COLO829 (cell line): ENCODE measurements at regions not wholly inside any gene's neighbourhood (a gene's known extent, or its start where the extent isn't known, plus 50 kb on each side); places are given as distances from the start of the nearest gene placed in this dataset.
"Not testable (repeated sequence)": the region's sequence is repeated elsewhere in the genome, so short reads cannot be mapped to it uniquely, and the experiment has no call there.

ENCODE experiments used
- DNase-seq: peaks from one replicate; pipeline ENCODE4 v3.0.0; 2012; ENCODE audit warnings: low spot score

GRCh38 chr18:42328931-42329330, 373.9 kb downstream of the PIK3C3 start:
- no peak for DNase-seq

DNA sequence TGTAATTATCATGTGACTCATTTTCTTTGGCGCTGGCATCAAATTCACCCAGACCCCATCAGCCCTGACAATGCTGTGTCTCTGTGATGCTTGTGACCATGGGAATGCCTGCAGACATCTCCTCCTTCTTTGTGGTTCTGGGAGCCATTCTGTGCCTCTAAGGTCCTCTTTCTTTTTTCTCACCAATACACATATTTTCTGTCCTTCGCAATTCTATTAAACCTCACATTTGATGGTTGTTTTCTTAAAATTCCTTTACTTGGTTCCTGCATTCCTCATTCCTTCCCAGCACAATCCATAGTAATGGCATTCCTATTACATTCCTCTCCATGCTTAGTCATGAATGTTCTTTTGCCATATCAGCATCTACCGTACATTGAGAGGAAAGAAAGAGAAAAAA, 375.3 kb downstream of the PIK3C3 start:
- peak; percentile 70 for DNase-seq

- no peak for DNase-seq
Observed at GRCh38 chr18:42333558-42333957, 378.5 kb downstream of the PIK3C3 start.

DNA sequence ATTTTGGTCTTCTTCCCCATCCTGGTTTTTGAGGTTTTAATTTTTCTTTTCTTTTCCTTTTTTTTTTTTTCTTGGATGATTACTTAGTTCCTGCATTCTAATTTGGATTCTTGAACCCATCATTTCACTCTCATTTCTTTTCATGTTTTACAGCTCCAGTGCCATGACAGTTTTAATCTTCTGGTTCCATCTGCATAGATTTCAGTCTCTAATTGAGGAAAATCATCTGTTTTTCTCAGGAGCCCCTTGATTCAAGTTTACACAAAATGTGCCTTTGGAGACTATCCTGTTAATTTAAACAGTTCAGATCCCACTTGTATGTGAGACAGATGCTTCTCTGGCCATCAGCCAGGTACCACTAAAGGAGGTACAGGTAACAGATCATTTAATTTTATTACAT, 379.9 kb downstream of the PIK3C3 start:
- no peak for DNase-seq

DNA sequence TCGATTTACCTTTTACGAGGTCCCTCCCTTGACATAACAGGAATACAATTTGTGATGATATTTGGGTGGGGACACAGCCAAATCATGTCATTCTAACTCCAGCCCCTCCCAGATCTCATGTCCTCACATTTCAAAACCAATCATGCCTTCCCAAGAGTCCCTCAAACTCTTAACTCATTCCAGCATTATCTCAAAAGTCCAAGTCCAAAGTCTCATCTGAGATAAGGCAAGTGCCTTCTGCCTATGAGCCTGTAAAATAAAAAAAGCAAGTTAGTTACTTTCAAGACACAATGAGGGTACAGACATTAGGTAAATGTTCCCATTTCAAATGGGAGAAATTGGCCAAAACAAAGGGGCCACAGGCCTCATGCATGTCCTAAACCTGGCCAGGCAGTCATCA, 381.1 kb downstream of the PIK3C3 start:
- DNase-seq, result no peak

- not testable (repeated sequence) for DNase-seq
Observed at GRCh38 chr18:42337337-42337736, 382.3 kb downstream of the PIK3C3 start.

- DNase-seq, result no peak
Observed at GRCh38 chr18:42338683-42339082, 383.6 kb downstream of the PIK3C3 start.

- peak; percentile 61 for DNase-seq
Observed at GRCh38 chr18:42339372-42339771, 384.3 kb downstream of the PIK3C3 start.

DNA sequence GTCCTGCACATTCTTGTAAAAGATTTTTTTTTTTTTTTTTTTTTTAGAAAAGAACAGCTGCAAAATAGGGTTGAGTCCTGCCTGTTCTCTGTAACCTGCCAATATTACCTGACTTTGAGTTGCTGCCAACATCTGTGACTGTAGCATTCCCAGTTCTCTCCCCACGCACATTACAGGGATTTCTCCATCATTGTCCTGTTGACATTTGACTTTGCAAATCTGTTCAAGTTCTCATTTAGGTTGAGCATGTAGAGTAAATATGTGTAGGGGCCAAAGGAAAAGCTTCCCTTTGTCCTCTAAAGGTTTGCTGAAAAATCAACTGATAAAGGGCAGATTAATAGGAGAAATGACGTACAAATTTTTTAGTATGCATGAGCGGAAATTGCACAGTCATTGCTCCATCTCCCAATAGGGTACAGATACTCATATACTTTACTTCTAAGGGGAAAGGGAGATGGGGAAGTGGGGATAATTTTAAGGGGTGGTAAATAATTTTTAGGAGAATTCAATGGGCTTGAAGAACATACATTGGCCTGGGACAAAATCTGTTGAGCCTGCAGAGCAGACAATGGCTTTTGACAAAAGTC, 385.5 kb downstream of the PIK3C3 start:
- DNase-seq, result no peak

- no peak for DNase-seq
Observed at GRCh38 chr18:42341423-42341822, 386.4 kb downstream of the PIK3C3 start.

GRCh38 chr18:42348722-42349121, 393.7 kb downstream of the PIK3C3 start:
- no peak for DNase-seq

DNA sequence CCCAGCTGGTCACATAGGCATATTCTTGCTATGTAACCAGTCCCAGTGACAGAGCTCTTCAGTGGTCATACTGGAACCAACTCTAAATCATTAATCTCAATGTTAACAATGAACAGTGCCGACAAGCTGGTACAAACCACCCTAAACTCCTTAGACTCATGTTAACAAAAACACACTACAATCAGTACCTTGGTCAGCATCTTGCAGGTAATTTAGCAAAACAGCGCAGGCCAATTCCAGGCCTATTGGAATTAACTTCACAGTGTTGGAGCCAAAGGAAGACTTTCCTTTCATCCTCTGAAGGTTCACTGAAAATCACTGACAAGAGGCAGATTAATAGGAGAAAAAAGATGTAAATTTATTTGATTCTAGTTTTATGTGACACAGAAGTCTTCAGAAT, 396.4 kb downstream of the PIK3C3 start:
- no peak for DNase-seq

DNA sequence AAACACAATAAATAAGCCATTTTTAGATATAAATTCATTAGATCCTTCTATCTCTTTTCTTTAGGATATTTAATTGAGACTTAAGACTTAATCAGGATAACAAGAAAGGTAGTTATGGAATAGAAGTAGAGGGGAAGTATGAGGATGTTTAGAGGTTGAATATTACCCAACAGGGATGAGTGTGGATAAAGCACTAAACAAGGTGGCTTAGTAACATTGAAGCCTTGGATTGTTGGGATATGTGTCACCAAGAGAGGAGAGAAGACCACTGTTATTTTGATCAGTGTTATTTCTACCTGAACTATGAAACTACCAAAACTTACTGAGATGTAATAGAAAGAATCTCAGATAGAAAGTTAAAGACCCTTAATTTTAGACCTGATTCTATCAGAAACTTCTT, 405.7 kb downstream of the PIK3C3 start:
- DNase-seq, result no peak

DNA sequence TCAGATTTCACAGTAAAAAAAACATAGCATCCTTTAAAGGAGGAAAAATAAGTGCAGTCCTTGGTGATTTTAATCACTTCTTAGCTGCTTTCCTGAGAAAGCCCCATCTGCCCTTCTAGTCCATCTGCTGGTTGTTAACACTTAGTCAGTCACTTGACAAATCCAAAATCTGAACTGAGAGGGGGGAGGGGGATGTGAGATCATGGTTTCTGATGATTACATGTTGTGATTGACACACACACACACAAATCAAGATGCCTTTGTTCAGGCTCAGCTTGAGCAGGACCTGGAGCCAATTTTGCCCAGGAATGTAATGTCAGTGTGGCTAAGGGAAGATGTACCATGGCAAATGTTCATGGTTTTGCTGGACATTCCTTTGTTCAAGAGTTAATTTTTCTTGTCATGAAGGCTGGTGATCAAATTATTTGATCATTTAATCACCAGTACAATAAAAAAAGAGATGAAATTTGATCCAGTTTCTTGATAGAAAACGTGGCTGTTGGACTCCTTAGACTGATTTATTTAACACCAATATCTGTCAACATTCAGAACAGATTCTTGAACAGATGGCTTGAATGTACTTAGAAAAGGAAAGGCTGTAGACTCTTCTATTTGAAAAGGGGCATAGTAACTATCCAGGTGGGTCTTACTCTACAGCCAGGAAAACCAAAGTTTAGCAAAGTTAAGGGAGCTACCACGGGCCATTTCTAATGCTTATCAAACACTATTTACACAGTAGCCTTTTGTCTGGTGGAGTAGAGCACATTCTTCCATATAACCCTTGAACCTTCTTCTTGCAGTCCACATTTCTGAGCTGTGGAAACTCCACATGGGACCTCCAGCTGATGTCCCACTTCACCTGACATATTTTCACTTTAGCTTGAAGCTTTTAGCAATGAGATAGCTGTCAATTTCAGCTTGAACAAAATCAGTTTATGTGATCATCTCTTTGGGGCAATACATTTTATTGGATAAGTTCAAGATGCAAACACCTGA, 408.7 kb downstream of the PIK3C3 start:
- no peak for DNase-seq

GRCh38 chr18:42364766-42365165, 409.7 kb downstream of the PIK3C3 start:
- no peak for DNase-seq

GRCh38 chr18:42365591-42365990, 410.6 kb downstream of the PIK3C3 start:
- DNase-seq, result no peak

- no peak for DNase-seq
Observed at GRCh38 chr18:42373584-42373983, 418.6 kb downstream of the PIK3C3 start.

DNA sequence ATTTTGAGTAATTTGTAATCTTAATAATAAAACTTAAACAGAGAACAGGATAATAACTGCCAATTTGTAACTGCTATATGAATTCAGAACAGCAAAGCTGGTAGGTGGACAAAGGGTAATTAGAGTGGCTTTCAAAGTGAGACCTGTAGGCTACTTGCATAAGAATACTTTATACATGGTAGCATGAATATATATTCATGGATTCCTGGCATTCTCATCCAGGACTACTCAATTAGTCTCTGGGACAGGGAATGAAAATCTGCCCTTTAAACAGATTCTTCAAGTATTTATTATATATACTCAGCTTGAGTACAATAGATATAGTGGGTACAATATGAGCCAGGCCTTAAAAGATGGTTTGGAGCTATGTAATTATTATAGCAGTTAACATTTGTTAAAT, 419.9 kb downstream of the PIK3C3 start:
- DNase-seq, result no peak

DNA sequence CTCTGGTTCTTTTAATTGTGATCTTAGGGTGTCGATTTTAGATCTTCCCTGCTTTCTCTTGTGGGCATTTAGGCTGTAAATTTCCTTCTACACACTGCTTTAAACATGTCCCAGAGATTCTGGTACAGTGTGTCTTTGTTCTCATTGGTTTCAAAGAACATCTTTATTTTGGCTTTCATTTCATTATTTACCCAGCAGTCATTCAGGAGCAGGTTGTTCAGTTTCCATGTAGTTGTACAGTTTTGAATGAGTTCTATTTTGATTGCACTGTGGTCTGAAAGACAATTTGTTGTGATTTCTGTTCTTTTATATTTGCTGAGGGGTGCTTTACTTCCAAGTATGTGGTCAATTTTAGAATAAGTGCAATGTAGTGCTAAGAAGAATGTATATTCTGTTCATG, 423.8 kb downstream of the PIK3C3 start:
- not testable (repeated sequence) for DNase-seq

GRCh38 chr18:42381236-42381635, 426.2 kb downstream of the PIK3C3 start:
- not testable (repeated sequence) for DNase-seq

DNA sequence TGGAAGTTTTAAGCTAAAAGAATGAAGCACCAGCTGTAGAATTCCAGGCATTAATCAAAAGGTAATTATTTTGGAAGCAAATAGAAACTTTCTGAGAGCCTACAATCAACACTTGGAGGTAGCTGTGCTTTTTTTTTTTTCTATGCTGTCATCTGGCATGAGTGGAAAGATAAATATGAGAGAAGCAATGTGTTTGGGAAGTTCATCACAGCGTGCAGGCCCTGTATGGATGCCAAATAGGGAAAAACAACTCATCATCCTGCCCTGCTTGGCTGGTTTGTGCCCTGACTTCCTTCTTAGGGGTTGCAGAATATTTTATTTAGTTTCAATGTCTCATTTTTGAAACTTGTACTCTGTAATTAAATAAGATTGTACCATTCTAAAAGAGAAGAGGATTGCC, 437.4 kb downstream of the PIK3C3 start:
- DNase-seq, result no peak

GRCh38 chr18:42392926-42393325, 437.9 kb downstream of the PIK3C3 start:
- no peak for DNase-seq

GRCh38 chr18:42394238-42394637, 439.2 kb downstream of the PIK3C3 start:
- no peak for DNase-seq
